GM12874 (cell line): ENCODE measurements at regions not wholly inside any gene's neighbourhood (a gene's known extent, or its start where the extent isn't known, plus 50 kb on each side); places are given as distances from the start of the nearest gene placed in this dataset.

ENCODE experiments used
- TF ChIP-seq, protein P1 (sequence below): IDR thresholded peaks from 2 replicates; pipeline ENCODE4 v1.5.1; 2011; ENCODE audit warnings: low read depth, mild to moderate bottlenecking, control low read depth, low read length, moderate library complexity; ENCODE audit not compliant: insufficient read depth

DNA sequence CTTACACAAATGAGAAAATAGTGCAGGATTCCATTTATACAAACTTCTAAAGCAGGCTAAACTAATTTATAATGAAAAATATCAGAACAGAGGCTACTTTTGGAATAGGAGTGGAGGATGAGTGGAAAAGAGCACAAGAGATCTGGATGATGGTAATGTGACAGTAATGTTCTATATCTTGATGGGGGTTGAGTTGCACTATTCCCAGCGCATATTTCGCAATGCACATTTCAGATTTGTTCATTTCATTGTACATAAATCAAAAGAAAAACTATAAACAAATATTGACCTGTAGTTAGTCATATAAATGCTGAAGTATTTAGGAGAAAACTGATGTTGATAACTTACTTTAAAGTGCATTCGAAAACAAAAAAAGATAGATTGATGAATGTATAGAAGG, 177.0 kb upstream of the MAOA start:
- TF ChIP-seq, protein P1, sequence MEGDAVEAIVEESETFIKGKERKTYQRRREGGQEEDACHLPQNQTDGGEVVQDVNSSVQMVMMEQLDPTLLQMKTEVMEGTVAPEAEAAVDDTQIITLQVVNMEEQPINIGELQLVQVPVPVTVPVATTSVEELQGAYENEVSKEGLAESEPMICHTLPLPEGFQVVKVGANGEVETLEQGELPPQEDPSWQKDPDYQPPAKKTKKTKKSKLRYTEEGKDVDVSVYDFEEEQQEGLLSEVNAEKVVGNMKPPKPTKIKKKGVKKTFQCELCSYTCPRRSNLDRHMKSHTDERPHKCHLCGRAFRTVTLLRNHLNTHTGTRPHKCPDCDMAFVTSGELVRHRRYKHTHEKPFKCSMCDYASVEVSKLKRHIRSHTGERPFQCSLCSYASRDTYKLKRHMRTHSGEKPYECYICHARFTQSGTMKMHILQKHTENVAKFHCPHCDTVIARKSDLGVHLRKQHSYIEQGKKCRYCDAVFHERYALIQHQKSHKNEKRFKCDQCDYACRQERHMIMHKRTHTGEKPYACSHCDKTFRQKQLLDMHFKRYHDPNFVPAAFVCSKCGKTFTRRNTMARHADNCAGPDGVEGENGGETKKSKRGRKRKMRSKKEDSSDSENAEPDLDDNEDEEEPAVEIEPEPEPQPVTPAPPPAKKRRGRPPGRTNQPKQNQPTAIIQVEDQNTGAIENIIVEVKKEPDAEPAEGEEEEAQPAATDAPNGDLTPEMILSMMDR: no peak

DNA sequence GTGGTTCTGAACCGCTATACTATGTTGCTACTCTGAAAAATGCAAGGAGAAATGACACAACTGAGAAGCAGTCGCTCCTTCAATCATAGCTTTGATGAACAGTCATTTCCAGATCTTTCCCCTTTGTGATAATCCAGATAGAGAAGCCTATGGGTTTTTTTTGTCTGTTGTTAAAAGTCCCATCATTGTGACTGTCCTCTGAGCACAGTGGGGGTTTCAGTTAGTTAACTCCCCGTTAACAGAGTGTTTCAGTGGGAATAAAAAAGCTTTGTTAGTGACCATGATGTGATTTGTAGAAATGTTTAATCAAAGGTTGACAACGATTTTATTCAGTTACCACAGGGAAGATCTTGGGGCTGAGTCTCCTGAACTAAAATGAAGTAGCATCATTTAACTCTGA, 176.2 kb upstream of the MAOA start:
- TF ChIP-seq, protein P1: no peak

DNA sequence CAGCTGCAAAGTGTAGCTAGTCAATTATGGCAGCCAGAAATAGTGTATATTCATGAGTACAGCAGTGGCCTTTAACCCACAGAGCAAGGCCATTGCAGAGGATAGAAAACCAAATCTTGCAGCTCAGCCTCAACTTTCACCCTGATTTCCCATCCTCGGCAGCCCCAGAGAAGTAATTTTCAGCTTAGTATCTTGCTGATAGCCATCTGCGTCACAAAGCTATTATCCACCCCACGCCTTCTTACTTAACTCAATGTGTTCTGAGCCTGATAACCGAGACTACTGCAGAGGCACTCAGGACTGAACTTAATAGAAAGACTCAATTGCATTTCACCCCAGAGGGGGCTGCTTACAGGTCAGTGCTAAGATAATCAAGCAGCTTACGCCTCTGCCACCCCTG, 174.5 kb upstream of the MAOA start:
- TF ChIP-seq, protein P1: no peak

DNA sequence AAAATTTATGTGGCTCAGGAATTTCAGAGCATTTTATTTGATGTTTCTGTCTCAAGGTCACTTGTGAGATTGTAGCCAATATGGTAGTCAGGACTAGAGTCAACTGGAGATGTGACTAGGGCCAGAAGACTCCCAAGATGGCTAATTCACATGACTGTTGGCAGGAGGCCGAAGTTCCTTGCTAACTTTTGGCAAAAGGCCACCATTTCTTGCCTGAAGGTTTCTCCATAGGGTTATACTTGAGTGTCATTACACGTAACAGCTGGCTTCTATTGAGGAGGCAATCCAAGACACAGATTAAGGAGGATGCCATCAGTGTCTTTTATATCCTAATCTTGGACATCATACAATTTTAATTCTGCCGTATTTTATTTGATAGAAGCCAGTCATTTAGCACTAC, 162.3 kb upstream of the MAOA start:
- TF ChIP-seq, protein P1: no peak

DNA sequence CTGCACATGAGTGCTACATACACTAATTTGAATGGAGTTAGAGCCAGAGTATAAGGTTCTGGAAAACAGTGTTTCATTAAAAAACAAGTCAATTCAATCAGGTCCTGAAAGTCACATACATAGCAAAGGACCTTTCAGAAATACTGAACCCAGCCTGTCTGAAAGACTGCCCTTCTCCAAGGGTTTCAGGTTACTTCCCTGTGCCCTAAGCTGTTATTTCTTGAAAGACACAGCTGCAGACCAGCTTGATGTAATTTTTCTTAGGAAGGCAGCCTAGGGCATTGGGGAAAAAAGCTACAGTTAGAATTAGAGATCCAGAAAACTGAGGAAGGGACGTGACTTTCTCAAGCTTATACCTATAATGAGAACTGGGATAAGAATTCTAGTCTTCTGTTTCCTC, 155.9 kb upstream of the MAOA start:
- TF ChIP-seq, protein P1: no peak

DNA sequence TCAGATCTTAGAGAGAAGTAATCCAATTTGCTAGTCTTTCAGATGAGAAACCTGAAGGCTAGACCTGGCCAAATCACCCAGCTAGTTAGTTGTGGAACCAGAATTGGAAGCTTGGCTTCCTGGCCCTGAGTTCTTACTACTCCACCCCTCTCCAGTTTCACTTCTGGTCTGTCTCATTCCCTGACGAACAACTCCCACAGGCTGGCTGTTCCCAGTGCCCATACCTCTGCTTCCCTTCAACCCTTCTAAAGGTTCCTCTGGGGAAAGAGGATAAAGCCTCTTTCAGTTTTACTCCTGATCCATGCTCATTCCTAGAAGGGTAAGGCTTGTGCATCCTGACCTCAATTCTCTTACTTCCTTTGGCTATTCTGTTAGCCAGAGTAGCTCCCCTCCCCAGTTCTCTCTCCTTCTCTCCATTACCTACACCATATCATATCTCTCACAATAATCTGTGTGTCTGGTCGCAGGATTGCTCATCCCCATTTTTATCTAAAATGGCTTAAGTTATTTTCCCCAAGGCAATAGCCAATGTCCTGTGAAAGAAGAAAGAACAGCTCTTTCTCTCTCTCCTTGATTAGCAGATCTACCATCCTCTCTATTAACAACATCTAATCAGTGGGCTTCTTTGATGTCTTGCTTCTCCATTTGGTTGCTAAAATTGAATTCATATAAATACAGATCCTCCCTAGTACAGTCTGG, 155.0 kb upstream of the MAOA start:
- TF ChIP-seq, protein P1: no peak

DNA sequence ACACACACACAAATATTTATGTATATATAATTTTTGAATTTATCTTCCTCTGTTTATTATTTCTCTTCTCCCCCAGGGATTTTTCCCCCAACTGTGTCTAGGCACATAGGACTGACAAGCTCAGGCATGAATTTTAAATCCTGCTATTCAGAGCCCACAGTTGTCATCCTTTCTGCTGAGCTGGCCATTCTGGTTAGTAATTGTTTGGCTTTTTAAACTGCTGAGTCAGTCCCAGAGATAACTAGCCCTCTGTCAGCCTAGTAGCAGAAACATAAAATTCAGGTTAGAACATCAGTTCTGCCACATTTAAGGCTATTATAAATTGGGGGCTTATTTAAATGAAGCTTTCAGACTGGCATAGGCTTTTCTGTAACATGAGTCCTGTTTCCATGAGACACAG, 151.7 kb upstream of the MAOA start:
- TF ChIP-seq, protein P1: no peak
